HepG2 (cell line): ENCODE measurements at regions not wholly inside any gene's neighbourhood (a gene's known extent, or its start where the extent isn't known, plus 50 kb on each side); places are given as distances from the start of the nearest gene placed in this dataset.

Source experiments
- ATAC-seq: fragments of 200-7000 bp; cut with Tn5 transposase; 3 replicates; pipeline ENCODE4 v1.9.1; 2020; ENCODE audit warnings: mild to moderate bottlenecking, moderate library complexity
- BruUV-seq: library from RNA; stranded (reverse); fragments of 400-500 nt; replicated peaks from 2 replicates; lab custom pipeline; 2021; lab: Mats Ljungman, UMichigan
- CTCF ChIA-PET: fragments of 300-600 bp; formaldehyde crosslinking; extraction: SDS; loops from one replicate; lab custom pipeline; 2021; ENCODE audit warnings: low total read pairs, inconsistent platforms, low intra/inter-chr PET ratio; lab: Yijun Ruan, JAX
- POLR2A ChIA-PET: fragments of 350-600 bp; sonication (Branson Sonifier 250); formaldehyde crosslinking; loops from one replicate; lab custom pipeline; 2020; ENCODE audit warnings: antibody characterized with exemption, inconsistent platforms; lab: Yijun Ruan, JAX
- DNase-seq: peaks from one replicate; pipeline ENCODE4 v3.0.0-alpha.2; 2015; ENCODE audit warnings: low spot score
- FAIRE-seq: peaks from 3 replicates; lab custom pipeline; 2011; peaks lifted over from hg19 to GRCh38; lab: Jason Lieb, UNC
- H2AFZ ChIP-seq: one replicate; pipeline ENCODE4 v1.6.1; 2011; ENCODE audit warnings: low read length, inconsistent platforms
- H3K27ac ChIP-seq: fragments of 300-600 bp; 3 replicates; pipeline ENCODE4 v1.8.0; 2011; ENCODE audit warnings: mixed run types, mild to moderate bottlenecking, mixed read lengths, low read length, inconsistent platforms; ENCODE audit not compliant: insufficient read depth; ENCODE audit errors: extremely low read length
- H3K27me3 ChIP-seq, 2 experiments: fragments of 200-600 bp in 1 of 2; 2 replicates in 1 of 2; 3 replicates in 1 of 2; pipeline versions ENCODE4 v1.6.0 to v1.8.0; 2011; ENCODE audit warnings: low read length in 2 of 2, mild to moderate bottlenecking in 2 of 2, moderate library complexity in 2 of 2, inconsistent platforms in 1 of 2; ENCODE audit not compliant: insufficient read depth in 2 of 2, control insufficient read depth in 1 of 2
- H3K36me3 ChIP-seq, 2 experiments: fragments of 200-600 bp in 1 of 2; replicated peaks in 1 of 2; 2 replicates in 1 of 2; 3 replicates in 1 of 2; pipeline versions ENCODE4 v1.5.1 to v1.8.0; 2011; ENCODE audit warnings: low read length in 2 of 2, inconsistent platforms in 1 of 2; ENCODE audit not compliant: insufficient read depth in 2 of 2, control insufficient read depth in 1 of 2
- H3K4me1 ChIP-seq: 2 replicates; pipeline ENCODE4 v1.5.1; 2012; ENCODE audit warnings: low read length, inconsistent platforms; ENCODE audit not compliant: insufficient read depth
- H3K4me2 ChIP-seq: 2 replicates; pipeline ENCODE4 v1.6.0; 2011; ENCODE audit warnings: low read depth, low read length, inconsistent platforms
- H3K4me3 ChIP-seq, 3 experiments: fragments of 200-600 bp in 1 of 3; sonication (generic), shearing (Covaris generic) in 1 of 3; replicated peaks in 1 of 3; 2 replicates each; pipeline ENCODE4 v1.5.1; 2011 to 2016; ENCODE audit warnings: low read length in 3 of 3, inconsistent platforms in 2 of 3, low read depth in 2 of 3, mild to moderate bottlenecking in 2 of 3, control low read depth in 1 of 3, mixed read lengths in 1 of 3; ENCODE audit not compliant: insufficient read depth in 1 of 3
- H3K79me2 ChIP-seq: one replicate; pipeline ENCODE4 v1.6.1; 2011; ENCODE audit warnings: low read length, inconsistent platforms; ENCODE audit not compliant: insufficient read depth
- H3K9ac ChIP-seq: 2 replicates; pipeline ENCODE4 v1.6.0; 2011; ENCODE audit warnings: mild to moderate bottlenecking, low read depth, low read length, inconsistent platforms; ENCODE audit not compliant: insufficient read depth
- H3K9me3 ChIP-seq: 2 replicates; pipeline ENCODE4 v1.5.1; 2012; ENCODE audit warnings: mild to moderate bottlenecking, low read length
- H4K20me1 ChIP-seq: 2 replicates; pipeline ENCODE4 v1.6.0; 2011; ENCODE audit warnings: inconsistent platforms, mild to moderate bottlenecking, low read length, moderate library complexity; ENCODE audit not compliant: insufficient read depth
- AKAP8 ChIP-seq: sonication (generic); formaldehyde crosslinking; IDR thresholded peaks from 2 replicates; pipeline ENCODE4 v1.5.1; 2020; ENCODE audit warnings: mild to moderate bottlenecking, missing genetic modification reagents
- CREM ChIP-seq, 2 experiments: sonication (generic) in 1 of 2; formaldehyde crosslinking in 1 of 2; IDR thresholded peaks; 2 replicates each; pipeline versions ENCODE4 v1.4.0 to v1.6.1; 2016 to 2020; ENCODE audit warnings: antibody characterized with exemption in 1 of 2, mild to moderate bottlenecking in 1 of 2, missing genetic modification reagents in 1 of 2
- HINFP ChIP-seq: sonication (generic); formaldehyde crosslinking; IDR thresholded peaks from 2 replicates; pipeline ENCODE4 v1.4.0; 2020; ENCODE audit warnings: low read depth, mild to moderate bottlenecking, missing genetic modification reagents
- MTA1 ChIP-seq: sonication (generic); formaldehyde crosslinking; IDR thresholded peaks from 2 replicates; pipeline ENCODE4 v1.4.0; 2020; ENCODE audit warnings: missing genetic modification reagents, mild to moderate bottlenecking, borderline replicate concordance
- NONO ChIP-seq, 2 experiments: fragments of 450-650 bp in 1 of 2; sonication (generic) in 1 of 2; formaldehyde crosslinking in 1 of 2; IDR thresholded peaks in 1 of 2; conservative IDR thresholded peaks in 1 of 2; 2 replicates each; pipeline versions ENCODE4 v1.6.1 to v1.8.0; 2017 to 2022; ENCODE audit warnings: mild to moderate bottlenecking in 1 of 2, missing genetic modification reagents in 1 of 2, moderate library complexity in 1 of 2
- PBX2 ChIP-seq: IDR thresholded peaks from 2 replicates; pipeline ENCODE4 v1.6.1; 2016; ENCODE audit warnings: control low read depth
- ZMYM4 ChIP-seq: sonication (generic); formaldehyde crosslinking; IDR thresholded peaks from 2 replicates; pipeline ENCODE4 v1.8.1; 2023; ENCODE audit warnings: mild to moderate bottlenecking, missing genetic modification reagents
- ZNF256 ChIP-seq: sonication (generic); formaldehyde crosslinking; conservative IDR thresholded peaks from 2 replicates; pipeline ENCODE4 v1.4.0; 2020; ENCODE audit warnings: missing genetic modification reagents
- ZNF609 ChIP-seq: sonication (generic); formaldehyde crosslinking; IDR thresholded peaks from 2 replicates; pipeline ENCODE4 v1.4.0; 2020; ENCODE audit warnings: mild to moderate bottlenecking, missing genetic modification reagents, borderline replicate concordance
- WGBS: methylation state at CpG from one replicate; pipeline ENCODE4 v1.1.6; 2017; ENCODE audit warnings: low lambda C conversion rate; 5-methylcytosine and 5-hydroxymethylcytosine counted together
- in situ Hi-C: cut with HindIII; loops from 2 replicates; pipeline ENCODE4 v1.10.0; 2017; ENCODE audit warnings: low pct_unique_long_range_greater_than_20kb; ENCODE audit not compliant: extremely low pct_ligation_motif_present
- intact Hi-C: fragments of 100-400 bp; cut with micrococcal nuclease; formaldehyde crosslinking; loops from one replicate; pipeline ENCODE4 v1.10.0; 2022; ENCODE audit not compliant: unreplicated experiment

- ATAC-seq (no peak), DNase-seq (no peak), FAIRE-seq (no peak)
- intact Hi-C loops (no loop called here), in situ Hi-C loops (no loop called here)
- no peak overlapping the region for H3K4me2 ChIP-seq
- POLR2A ChIA-PET, result no interaction called here
- no peaks in the 10 kb centered on the region for H3K4me1 ChIP-seq
- H3K79me2 ChIP-seq, result no peaks in the 10 kb centered on the region
- H3K36me3 ChIP-seq, result no peaks in the 10 kb centered on the region
- no peak overlapping the region for H3K4me3 ChIP-seq
- 3% methylated on average over 2 of the region's 2 CpGs for WGBS
- H4K20me1 ChIP-seq, result no peaks in the 10 kb centered on the region
- no TSS peak for BruUV-seq
- H2AFZ ChIP-seq, result no peak overlapping the region
- H3K9me3 ChIP-seq, result no peaks in the 10 kb centered on the region
- H3K27me3 ChIP-seq, result no peaks in the 10 kb centered on the region
- CTCF ChIA-PET, result no interaction called here
- H3K9ac ChIP-seq, result no peak overlapping the region
- H3K27ac ChIP-seq, result no peak overlapping the region
- TF ChIP-seq NONO (IDR thresholded peaks at IDR 0.05), result no peak
- TF ChIP-seq NONO (CRISPR knock-in tag; conservative IDR thresholded peaks at IDR 0.05), result no peak
- no peak for TF ChIP-seq HINFP (CRISPR knock-in tag)
- TF ChIP-seq MTA1, result no peak
- no peak for TF ChIP-seq PBX2
- no peak for TF ChIP-seq ZNF609 (CRISPR knock-in tag)
- no peak for TF ChIP-seq AKAP8
- no peak for TF ChIP-seq ZMYM4 (CRISPR knock-in tag)
- TF ChIP-seq ZNF256 (CRISPR knock-in tag), result no peak
- no peak for TF ChIP-seq CREM (IDR thresholded peaks at IDR 0.05)
- no peak for TF ChIP-seq CREM (CRISPR knock-in tag; IDR thresholded peaks at IDR 0.05)
Observed at GRCh38 chr20:40188319-40188718, 500.7 kb downstream of the MAFB start.
